Neural cell (in vitro differentiated cells): ENCODE measurements at regions not wholly inside any gene's neighbourhood (a gene's known extent, or its start where the extent isn't known, plus 50 kb on each side); places are given as distances from the start of the nearest gene placed in this dataset.

Experiments used
- H2AFZ ChIP-seq: fragments of 200-600, 300-800 bp; sonication (generic), shearing (Covaris generic); 2 replicates; pipeline ENCODE4 v1.6.0; 2014; ENCODE audit warnings: low read depth, mild to moderate bottlenecking, antibody characterized with exemption, low read length, moderate library complexity
- H3F3A ChIP-seq: fragments of 200-600 bp; shearing (Covaris generic); 2 replicates; pipeline ENCODE4 v1.6.1; 2016; ENCODE audit warnings: mild to moderate bottlenecking, moderate library complexity, mixed read lengths, antibody characterized with exemption, low read length; ENCODE audit not compliant: insufficient read depth, poor library complexity, severe bottlenecking
- H3K27ac ChIP-seq: fragments of 200-600, 300-800 bp; sonication (generic), shearing (Covaris generic); 2 replicates; pipeline ENCODE4 v1.5.1; 2014; ENCODE audit warnings: mild to moderate bottlenecking, low read length, moderate library complexity
- H3K27me3 ChIP-seq: fragments of 300-800, 200-600 bp; sonication (generic), shearing (Covaris generic); 2 replicates; pipeline ENCODE4 v1.6.0; 2014; ENCODE audit warnings: mild to moderate bottlenecking, low read depth, low read length, moderate library complexity; ENCODE audit not compliant: insufficient read depth
- H3K36me3 ChIP-seq: fragments of 300-800, 200-600 bp; sonication (generic), shearing (Covaris generic); 2 replicates; pipeline ENCODE4 v1.5.1; 2014; ENCODE audit warnings: mild to moderate bottlenecking, antibody characterized with exemption, low read length, moderate library complexity; ENCODE audit not compliant: insufficient read depth
- H3K4me2 ChIP-seq: fragments of 300-800, 200-600 bp; sonication (generic), shearing (Covaris generic); 2 replicates; pipeline ENCODE4 v1.6.0; 2014; ENCODE audit warnings: mild to moderate bottlenecking, low read length
- H3K4me3 ChIP-seq: fragments of 300-800, 200-600 bp; sonication (generic), shearing (Covaris generic); 2 replicates; pipeline ENCODE4 v1.5.1; 2014; ENCODE audit warnings: mild to moderate bottlenecking, low read length, moderate library complexity
- H3K79me2 ChIP-seq: fragments of 200-600 bp; shearing (Covaris generic); replicated peaks from 2 replicates; pipeline ENCODE4 v1.6.0; 2014; ENCODE audit warnings: mild to moderate bottlenecking, low read length, moderate library complexity; ENCODE audit not compliant: insufficient read depth
- H3K9ac ChIP-seq: fragments of 300-800, 200-600 bp; sonication (generic), shearing (Covaris generic); 2 replicates; pipeline ENCODE4 v1.6.1; 2016; ENCODE audit warnings: mild to moderate bottlenecking, low read length, mixed read lengths
- H3K9me2 ChIP-seq: fragments of 200-600 bp; shearing (Covaris generic); 2 replicates; pipeline ENCODE4 v1.6.1; 2016; ENCODE audit warnings: mild to moderate bottlenecking, low read length, mixed read lengths; ENCODE audit not compliant: insufficient read depth
- H3K9me3 ChIP-seq: fragments of 200-600, 300-800 bp; sonication (generic), shearing (Covaris generic); 2 replicates; pipeline ENCODE4 v1.6.1; 2016; ENCODE audit warnings: mild to moderate bottlenecking, mixed run types, low read length, moderate library complexity, mixed read lengths
- H4K20me1 ChIP-seq: fragments of 200-600 bp; shearing (Covaris generic); 2 replicates; pipeline ENCODE4 v1.6.1; 2016; ENCODE audit warnings: mild to moderate bottlenecking, mixed run types; ENCODE audit not compliant: insufficient read depth
- CTCF ChIP-seq: fragments of 450-650 bp; IDR thresholded peaks from 2 replicates; pipeline ENCODE4 v1.5.1; 2014; ENCODE audit warnings: antibody characterized with exemption, mild to moderate bottlenecking, moderate library complexity; ENCODE audit not compliant: poor library complexity, severe bottlenecking
- EP300 ChIP-seq: fragments of 450-650 bp; conservative IDR thresholded peaks from 2 replicates; pipeline ENCODE4 v1.6.1; 2014; ENCODE audit warnings: antibody characterized with exemption, mild to moderate bottlenecking, moderate library complexity; ENCODE audit not compliant: poor library complexity, severe bottlenecking
- EZH2 ChIP-seq: fragments of 200-600, 300-800 bp; shearing (Covaris generic), sonication (generic); IDR thresholded peaks from 2 replicates; pipeline ENCODE4 v1.6.1; 2014; ENCODE audit warnings: antibody characterized with exemption, low read length, borderline replicate concordance, mild to moderate bottlenecking; ENCODE audit not compliant: insufficient read depth, poor library complexity, severe bottlenecking
- MXI1 ChIP-seq: fragments of 450-650 bp; conservative IDR thresholded peaks from 2 replicates; pipeline ENCODE4 v1.6.1; 2014; ENCODE audit warnings: antibody characterized with exemption, mild to moderate bottlenecking; ENCODE audit not compliant: poor library complexity, severe bottlenecking
- POLR2AphosphoS5 ChIP-seq: IDR thresholded peaks from 2 replicates; pipeline ENCODE4 v1.6.1; 2012
- RAD21 ChIP-seq: fragments of 450-650 bp; conservative IDR thresholded peaks from 2 replicates; pipeline ENCODE4 v1.6.1; 2014; ENCODE audit warnings: antibody characterized with exemption, mild to moderate bottlenecking, moderate library complexity
- SMC3 ChIP-seq: fragments of 450-650 bp; conservative IDR thresholded peaks from 2 replicates; pipeline ENCODE4 v1.6.1; 2014; ENCODE audit warnings: antibody characterized with exemption, mild to moderate bottlenecking, moderate library complexity; ENCODE audit not compliant: poor library complexity
- TAF1 ChIP-seq: IDR thresholded peaks from 2 replicates; pipeline ENCODE4 v1.6.1; 2012; ENCODE audit warnings: low read depth
- TF ChIP-seq, protein P1 (sequence below): IDR thresholded peaks from 2 replicates; pipeline ENCODE4 v1.6.1; 2012; ENCODE audit warnings: borderline replicate concordance

GRCh38 chr20:12808006-12808567 lies 200.7 kb upstream of the SPTLC3 start:
- Histone ChIP-seq H3F3A (no peaks in the 10 kb centered on the region), H2AFZ (no peak overlapping the region), H3K36me3 (no peaks in the 10 kb centered on the region), H3K9me3 (no peaks in the 10 kb centered on the region), H3K4me3 (no peak overlapping the region), H3K9me2 (no peaks in the 10 kb centered on the region), H4K20me1 (no peaks in the 10 kb centered on the region), H3K4me2 (no peak overlapping the region), H3K79me2 (no peaks in the 10 kb centered on the region), H3K27ac (no peak overlapping the region), H3K9ac (no peak overlapping the region), H3K27me3 (no peaks in the 10 kb centered on the region)
- no peak for TF ChIP-seq TAF1
- TF ChIP-seq RAD21 = no peak
- no peak for TF ChIP-seq SMC3
- no peak for TF ChIP-seq POLR2AphosphoS5
- no peak for TF ChIP-seq MXI1
- no peak for TF ChIP-seq CTCF
- TF ChIP-seq EP300 = no peak
- TF ChIP-seq, protein P1, sequence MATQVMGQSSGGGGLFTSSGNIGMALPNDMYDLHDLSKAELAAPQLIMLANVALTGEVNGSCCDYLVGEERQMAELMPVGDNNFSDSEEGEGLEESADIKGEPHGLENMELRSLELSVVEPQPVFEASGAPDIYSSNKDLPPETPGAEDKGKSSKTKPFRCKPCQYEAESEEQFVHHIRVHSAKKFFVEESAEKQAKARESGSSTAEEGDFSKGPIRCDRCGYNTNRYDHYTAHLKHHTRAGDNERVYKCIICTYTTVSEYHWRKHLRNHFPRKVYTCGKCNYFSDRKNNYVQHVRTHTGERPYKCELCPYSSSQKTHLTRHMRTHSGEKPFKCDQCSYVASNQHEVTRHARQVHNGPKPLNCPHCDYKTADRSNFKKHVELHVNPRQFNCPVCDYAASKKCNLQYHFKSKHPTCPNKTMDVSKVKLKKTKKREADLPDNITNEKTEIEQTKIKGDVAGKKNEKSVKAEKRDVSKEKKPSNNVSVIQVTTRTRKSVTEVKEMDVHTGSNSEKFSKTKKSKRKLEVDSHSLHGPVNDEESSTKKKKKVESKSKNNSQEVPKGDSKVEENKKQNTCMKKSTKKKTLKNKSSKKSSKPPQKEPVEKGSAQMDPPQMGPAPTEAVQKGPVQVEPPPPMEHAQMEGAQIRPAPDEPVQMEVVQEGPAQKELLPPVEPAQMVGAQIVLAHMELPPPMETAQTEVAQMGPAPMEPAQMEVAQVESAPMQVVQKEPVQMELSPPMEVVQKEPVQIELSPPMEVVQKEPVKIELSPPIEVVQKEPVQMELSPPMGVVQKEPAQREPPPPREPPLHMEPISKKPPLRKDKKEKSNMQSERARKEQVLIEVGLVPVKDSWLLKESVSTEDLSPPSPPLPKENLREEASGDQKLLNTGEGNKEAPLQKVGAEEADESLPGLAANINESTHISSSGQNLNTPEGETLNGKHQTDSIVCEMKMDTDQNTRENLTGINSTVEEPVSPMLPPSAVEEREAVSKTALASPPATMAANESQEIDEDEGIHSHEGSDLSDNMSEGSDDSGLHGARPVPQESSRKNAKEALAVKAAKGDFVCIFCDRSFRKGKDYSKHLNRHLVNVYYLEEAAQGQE = no peak
- TF ChIP-seq EZH2 = no peak

DNA sequence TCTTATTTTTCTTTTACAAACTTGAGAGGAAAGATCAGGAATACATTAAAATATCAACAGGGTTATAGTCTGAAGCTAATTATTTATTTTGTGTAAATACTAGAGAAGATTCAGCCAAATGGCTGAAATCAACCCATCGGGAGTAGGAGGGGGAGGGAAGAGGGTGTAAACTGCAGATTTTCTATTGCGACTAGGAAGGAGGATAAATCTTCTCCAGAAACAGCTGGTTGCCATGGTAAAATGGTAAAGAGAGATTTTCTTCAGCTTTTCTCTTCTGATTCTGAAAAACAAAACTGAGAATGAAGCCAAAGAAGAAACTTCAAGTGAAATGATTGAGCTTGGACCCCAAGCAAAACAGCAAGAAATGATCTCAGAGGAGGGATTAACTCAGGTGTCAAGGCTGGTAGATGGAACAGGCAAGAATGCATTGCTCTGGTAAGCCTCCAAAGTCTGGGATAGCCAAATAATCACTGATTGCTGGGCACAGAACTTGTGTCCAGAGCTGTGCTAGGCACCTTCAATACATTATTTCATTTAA lies 193.5 kb upstream of the SPTLC3 start:
- no peaks in the 10 kb centered on the region for H3F3A ChIP-seq
- TF ChIP-seq TAF1 (no peak), EZH2 (no peak), MXI1 (no peak), RAD21 (no peak), CTCF (no peak), EP300 (no peak), POLR2AphosphoS5 (no peak), SMC3 (no peak)
- TF ChIP-seq, protein P1 = no peak
- no peaks in the 10 kb centered on the region for H3K27me3 ChIP-seq
- H3K9ac ChIP-seq = no peak overlapping the region
- no peaks in the 10 kb centered on the region for H3K79me2 ChIP-seq
- H3K36me3 ChIP-seq = no peaks in the 10 kb centered on the region
- no peaks in the 10 kb centered on the region for H4K20me1 ChIP-seq
- H3K27ac ChIP-seq = no peak overlapping the region
- H3K9me2 ChIP-seq = no peaks in the 10 kb centered on the region
- H3K4me2 ChIP-seq = peak overlapping the region; percentile 19
- H3K9me3 ChIP-seq = no peaks in the 10 kb centered on the region
- no peak overlapping the region for H3K4me3 ChIP-seq
- H2AFZ ChIP-seq = no peak overlapping the region
